HEK293 (cell line): ENCODE measurements at regions not wholly inside any gene's neighbourhood (a gene's known extent, or its start where the extent isn't known, plus 50 kb on each side); places are given as distances from the start of the nearest gene placed in this dataset.

Experiments used
- OVOL3 ChIP-seq: fragments of 450-650 bp; formaldehyde crosslinking; IDR thresholded peaks from 2 replicates; pipeline ENCODE4 v1.5.1; 2016; ENCODE audit warnings: missing biosample characterization, missing genetic modification characterization
- SP3 ChIP-seq: fragments of 450-650 bp; formaldehyde crosslinking; IDR thresholded peaks from 2 replicates; pipeline ENCODE4 v1.5.1; 2016; ENCODE audit warnings: missing biosample characterization, missing genetic modification characterization
- SP7 ChIP-seq: fragments of 450-650 bp; formaldehyde crosslinking; IDR thresholded peaks from 2 replicates; pipeline ENCODE4 v1.5.1; 2016; ENCODE audit warnings: missing biosample characterization, missing genetic modification characterization
- ZBTB8A ChIP-seq: fragments of 450-650 bp; formaldehyde crosslinking; IDR thresholded peaks from 2 replicates; pipeline ENCODE4 v1.5.1; 2016; ENCODE audit warnings: missing biosample characterization, missing genetic modification characterization
- ZNF121 ChIP-seq: fragments of 450-650 bp; formaldehyde crosslinking; IDR thresholded peaks from 2 replicates; pipeline ENCODE4 v1.5.1; 2016; ENCODE audit warnings: missing biosample characterization, missing genetic modification characterization
- ZNF155 ChIP-seq: fragments of 450-650 bp; formaldehyde crosslinking; IDR thresholded peaks from 2 replicates; pipeline ENCODE4 v1.5.1; 2016; ENCODE audit warnings: missing biosample characterization, missing genetic modification characterization
- ZNF16 ChIP-seq: fragments of 450-650 bp; formaldehyde crosslinking; IDR thresholded peaks from 2 replicates; pipeline ENCODE4 v1.5.1; 2016; ENCODE audit warnings: low read depth, missing biosample characterization, missing genetic modification characterization
- ZNF19 ChIP-seq: fragments of 450-650 bp; formaldehyde crosslinking; IDR thresholded peaks from 2 replicates; pipeline ENCODE4; 2016; ENCODE audit warnings: missing biosample characterization, missing genetic modification characterization, low read depth
- ZNF221 ChIP-seq: fragments of 450-650 bp; formaldehyde crosslinking; IDR thresholded peaks from 2 replicates; pipeline ENCODE4 v1.5.1; 2017; ENCODE audit warnings: missing biosample characterization, missing genetic modification characterization, borderline replicate concordance
- ZNF248 ChIP-seq: fragments of 450-650 bp; formaldehyde crosslinking; IDR thresholded peaks from 2 replicates; pipeline ENCODE4 v1.5.1; 2017; ENCODE audit warnings: missing biosample characterization, missing genetic modification characterization
- ZNF292 ChIP-seq: fragments of 450-650 bp; formaldehyde crosslinking; IDR thresholded peaks from 2 replicates; pipeline ENCODE4 v1.5.1; 2016; ENCODE audit warnings: low read depth, missing biosample characterization, missing genetic modification characterization, borderline replicate concordance
- ZNF350 ChIP-seq: fragments of 450-650 bp; formaldehyde crosslinking; IDR thresholded peaks from 2 replicates; pipeline ENCODE4 v1.5.0; 2017; ENCODE audit warnings: missing biosample characterization, mild to moderate bottlenecking, missing genetic modification characterization
- ZNF394 ChIP-seq: fragments of 450-650 bp; formaldehyde crosslinking; IDR thresholded peaks from 2 replicates; pipeline ENCODE4 v1.5.1; 2016; ENCODE audit warnings: missing biosample characterization, missing genetic modification characterization, mild to moderate bottlenecking, moderate library complexity, borderline replicate concordance
- ZNF473 ChIP-seq: fragments of 450-650 bp; formaldehyde crosslinking; IDR thresholded peaks from 2 replicates; pipeline ENCODE4 v1.5.1; 2017; ENCODE audit warnings: missing biosample characterization, missing genetic modification characterization
- ZNF501 ChIP-seq: fragments of 450-650 bp; formaldehyde crosslinking; IDR thresholded peaks from 2 replicates; pipeline ENCODE4 v1.5.1; 2016; ENCODE audit warnings: missing biosample characterization, missing genetic modification characterization
- ZNF514 ChIP-seq: fragments of 450-650 bp; formaldehyde crosslinking; IDR thresholded peaks from 2 replicates; pipeline ENCODE4 v1.5.1; 2016; ENCODE audit warnings: missing biosample characterization, missing genetic modification characterization
- ZNF654 ChIP-seq: fragments of 450-650 bp; formaldehyde crosslinking; IDR thresholded peaks from 2 replicates; pipeline ENCODE4 v1.5.1; 2016; ENCODE audit warnings: low read depth, missing biosample characterization, missing genetic modification characterization
- ZNF658 ChIP-seq: fragments of 450-650 bp; formaldehyde crosslinking; IDR thresholded peaks from 2 replicates; pipeline ENCODE4; 2016; ENCODE audit warnings: missing biosample characterization, missing genetic modification characterization
- ZSCAN23 ChIP-seq: fragments of 450-650 bp; formaldehyde crosslinking; IDR thresholded peaks from 2 replicates; pipeline ENCODE4 v1.5.1; 2016; ENCODE audit warnings: missing biosample characterization, missing genetic modification characterization
- TF ChIP-seq, protein P1 (sequence below): fragments of 450-650 bp; formaldehyde crosslinking; IDR thresholded peaks from 2 replicates; pipeline ENCODE4 v1.5.1; 2016; ENCODE audit warnings: missing biosample characterization, missing genetic modification characterization
- TF ChIP-seq, protein P2 (sequence below): fragments of 450-650 bp; IDR thresholded peaks from 2 replicates; pipeline ENCODE4 v1.5.1; 2018; ENCODE audit warnings: missing biosample characterization, mild to moderate bottlenecking, missing genetic modification characterization
- TF ChIP-seq, protein P3 (sequence below): fragments of 450-650 bp; formaldehyde crosslinking; IDR thresholded peaks from 2 replicates; pipeline ENCODE4 v1.5.1; 2016; ENCODE audit warnings: missing biosample characterization, missing genetic modification characterization
- TF ChIP-seq, protein P4 (sequence below): fragments of 450-650 bp; formaldehyde crosslinking; IDR thresholded peaks from 2 replicates; pipeline ENCODE4 v1.5.1; 2016; ENCODE audit warnings: missing biosample characterization, missing genetic modification characterization
- TF ChIP-seq, protein P5 (sequence below): fragments of 450-650 bp; formaldehyde crosslinking; IDR thresholded peaks from 2 replicates; pipeline ENCODE4 v1.5.1; 2016; ENCODE audit warnings: missing biosample characterization, missing genetic modification characterization, borderline replicate concordance
- TF ChIP-seq, protein P6 (sequence below): fragments of 450-650 bp; formaldehyde crosslinking; IDR thresholded peaks from 2 replicates; pipeline ENCODE4 v1.5.1; 2016; ENCODE audit warnings: missing biosample characterization, missing genetic modification characterization

DNA sequence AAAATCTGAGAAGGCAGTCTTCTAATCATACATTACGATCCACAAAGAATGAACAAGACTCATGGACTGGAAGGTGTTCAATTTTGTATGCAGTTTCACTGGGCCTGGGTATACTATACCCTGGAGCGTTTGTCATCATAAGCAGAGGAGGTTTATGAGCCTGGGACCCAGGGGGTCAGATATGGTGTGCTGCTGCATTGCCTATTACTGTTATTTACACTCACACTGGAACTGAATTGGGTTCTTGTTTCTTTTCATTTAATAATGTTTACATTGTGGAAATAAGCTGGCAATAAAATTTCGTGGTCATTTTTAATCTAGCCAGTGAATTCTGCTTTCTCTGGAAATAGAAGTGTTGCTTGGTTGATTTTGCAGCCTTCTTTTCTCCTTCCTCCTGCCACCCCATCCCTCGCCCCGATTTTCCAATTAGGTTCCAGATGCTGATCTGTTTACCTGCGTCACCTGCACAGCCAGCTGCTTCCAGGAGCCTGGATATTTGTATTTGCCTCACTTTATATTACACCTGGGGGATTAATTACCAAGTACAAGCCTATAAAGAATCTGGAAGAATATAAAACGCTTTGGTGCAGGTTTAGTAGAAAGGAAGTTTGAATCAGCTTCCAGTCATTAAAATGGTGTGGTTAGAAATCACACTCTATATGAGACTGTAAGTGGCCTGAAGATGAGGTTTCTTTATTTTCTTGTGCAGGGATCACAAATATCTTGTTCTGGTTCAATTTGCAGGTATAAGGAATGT is 234.4 kb downstream of the SOCS6 start (continued):
- TF ChIP-seq, protein P1, sequence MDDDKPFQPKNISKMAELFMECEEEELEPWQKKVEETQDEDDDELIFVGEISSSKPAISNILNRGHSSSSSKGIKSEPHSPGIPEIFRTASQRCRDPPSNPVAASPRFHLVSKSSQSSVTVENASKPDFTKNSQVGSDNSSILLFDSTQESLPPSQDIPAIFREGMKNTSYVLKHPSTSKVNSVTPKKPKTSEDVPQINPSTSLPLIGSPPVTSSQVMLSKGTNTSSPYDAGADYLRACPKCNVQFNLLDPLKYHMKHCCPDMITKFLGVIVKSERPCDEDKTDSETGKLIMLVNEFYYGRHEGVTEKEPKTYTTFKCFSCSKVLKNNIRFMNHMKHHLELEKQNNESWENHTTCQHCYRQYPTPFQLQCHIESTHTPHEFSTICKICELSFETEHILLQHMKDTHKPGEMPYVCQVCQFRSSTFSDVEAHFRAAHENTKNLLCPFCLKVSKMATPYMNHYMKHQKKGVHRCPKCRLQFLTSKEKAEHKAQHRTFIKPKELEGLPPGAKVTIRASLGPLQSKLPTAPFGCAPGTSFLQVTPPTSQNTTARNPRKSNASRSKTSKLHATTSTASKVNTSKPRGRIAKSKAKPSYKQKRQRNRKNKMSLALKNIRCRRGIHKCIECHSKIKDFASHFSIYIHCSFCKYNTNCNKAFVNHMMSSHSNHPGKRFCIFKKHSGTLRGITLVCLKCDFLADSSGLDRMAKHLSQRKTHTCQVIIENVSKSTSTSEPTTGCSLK (tag by site-specific recombination) = no peak
- TF ChIP-seq ZNF248 (tag by site-specific recombination) = no peak
- TF ChIP-seq ZNF654 (tag by site-specific recombination) = no peak
- no peak for TF ChIP-seq SP3
- no peak for TF ChIP-seq ZNF221 (tag by site-specific recombination)
- TF ChIP-seq, protein P2, sequence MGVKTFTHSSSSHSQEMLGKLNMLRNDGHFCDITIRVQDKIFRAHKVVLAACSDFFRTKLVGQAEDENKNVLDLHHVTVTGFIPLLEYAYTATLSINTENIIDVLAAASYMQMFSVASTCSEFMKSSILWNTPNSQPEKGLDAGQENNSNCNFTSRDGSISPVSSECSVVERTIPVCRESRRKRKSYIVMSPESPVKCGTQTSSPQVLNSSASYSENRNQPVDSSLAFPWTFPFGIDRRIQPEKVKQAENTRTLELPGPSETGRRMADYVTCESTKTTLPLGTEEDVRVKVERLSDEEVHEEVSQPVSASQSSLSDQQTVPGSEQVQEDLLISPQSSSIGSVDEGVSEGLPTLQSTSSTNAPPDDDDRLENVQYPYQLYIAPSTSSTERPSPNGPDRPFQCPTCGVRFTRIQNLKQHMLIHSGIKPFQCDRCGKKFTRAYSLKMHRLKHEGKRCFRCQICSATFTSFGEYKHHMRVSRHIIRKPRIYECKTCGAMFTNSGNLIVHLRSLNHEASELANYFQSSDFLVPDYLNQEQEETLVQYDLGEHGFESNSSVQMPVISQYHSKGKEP (tag by site-specific recombination) = peak; percentile 76; the same call in 1 of the 2 replicates
- TF ChIP-seq ZNF394 (tag by site-specific recombination) = no peak
- TF ChIP-seq, protein P3, sequence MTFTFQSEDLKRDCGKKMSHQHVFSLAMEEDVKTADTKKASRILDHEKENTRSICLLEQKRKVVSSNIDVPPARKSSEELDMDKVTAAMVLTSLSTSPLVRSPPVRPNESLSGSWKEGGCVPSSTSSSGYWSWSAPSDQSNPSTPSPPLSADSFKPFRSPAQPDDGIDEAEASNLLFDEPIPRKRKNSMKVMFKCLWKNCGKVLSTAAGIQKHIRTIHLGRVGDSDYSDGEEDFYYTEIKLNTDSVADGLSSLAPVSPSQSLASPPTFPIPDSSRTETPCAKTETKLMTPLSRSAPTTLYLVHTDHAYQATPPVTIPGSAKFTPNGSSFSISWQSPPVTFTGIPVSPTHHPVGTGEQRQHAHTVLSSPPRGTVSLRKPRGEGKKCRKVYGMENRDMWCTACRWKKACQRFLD (tag by site-specific recombination) = no peak
- no peak for TF ChIP-seq ZNF658
- no peak for TF ChIP-seq ZNF292 (tag by site-specific recombination)
- TF ChIP-seq ZBTB8A (tag by site-specific recombination) = peak; percentile 40
- peak; percentile 68; the same call in 1 of the 2 replicates for TF ChIP-seq OVOL3 (tag by site-specific recombination)
- no peak for TF ChIP-seq ZNF121 (tag by site-specific recombination)
- TF ChIP-seq, protein P4, sequence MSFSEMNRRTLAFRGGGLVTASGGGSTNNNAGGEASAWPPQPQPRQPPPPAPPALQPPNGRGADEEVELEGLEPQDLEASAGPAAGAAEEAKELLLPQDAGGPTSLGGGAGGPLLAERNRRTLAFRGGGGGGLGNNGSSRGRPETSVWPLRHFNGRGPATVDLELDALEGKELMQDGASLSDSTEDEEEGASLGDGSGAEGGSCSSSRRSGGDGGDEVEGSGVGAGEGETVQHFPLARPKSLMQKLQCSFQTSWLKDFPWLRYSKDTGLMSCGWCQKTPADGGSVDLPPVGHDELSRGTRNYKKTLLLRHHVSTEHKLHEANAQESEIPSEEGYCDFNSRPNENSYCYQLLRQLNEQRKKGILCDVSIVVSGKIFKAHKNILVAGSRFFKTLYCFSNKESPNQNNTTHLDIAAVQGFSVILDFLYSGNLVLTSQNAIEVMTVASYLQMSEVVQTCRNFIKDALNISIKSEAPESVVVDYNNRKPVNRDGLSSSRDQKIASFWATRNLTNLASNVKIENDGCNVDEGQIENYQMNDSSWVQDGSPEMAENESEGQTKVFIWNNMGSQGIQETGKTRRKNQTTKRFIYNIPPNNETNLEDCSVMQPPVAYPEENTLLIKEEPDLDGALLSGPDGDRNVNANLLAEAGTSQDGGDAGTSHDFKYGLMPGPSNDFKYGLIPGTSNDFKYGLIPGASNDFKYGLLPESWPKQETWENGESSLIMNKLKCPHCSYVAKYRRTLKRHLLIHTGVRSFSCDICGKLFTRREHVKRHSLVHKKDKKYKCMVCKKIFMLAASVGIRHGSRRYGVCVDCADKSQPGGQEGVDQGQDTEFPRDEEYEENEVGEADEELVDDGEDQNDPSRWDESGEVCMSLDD (tag by site-specific recombination) = no peak
- TF ChIP-seq ZNF16 (tag by site-specific recombination) = no peak
- no peak for TF ChIP-seq ZNF501 (tag by site-specific recombination)
- no peak for TF ChIP-seq ZNF19
- no peak for TF ChIP-seq ZNF350 (tag by site-specific recombination)
- no peak for TF ChIP-seq SP7
- TF ChIP-seq ZSCAN23 (tag by site-specific recombination) = no peak
- no peak for TF ChIP-seq ZNF473 (tag by site-specific recombination)
- TF ChIP-seq ZNF155 (tag by site-specific recombination) = no peak
- TF ChIP-seq, protein P5, sequence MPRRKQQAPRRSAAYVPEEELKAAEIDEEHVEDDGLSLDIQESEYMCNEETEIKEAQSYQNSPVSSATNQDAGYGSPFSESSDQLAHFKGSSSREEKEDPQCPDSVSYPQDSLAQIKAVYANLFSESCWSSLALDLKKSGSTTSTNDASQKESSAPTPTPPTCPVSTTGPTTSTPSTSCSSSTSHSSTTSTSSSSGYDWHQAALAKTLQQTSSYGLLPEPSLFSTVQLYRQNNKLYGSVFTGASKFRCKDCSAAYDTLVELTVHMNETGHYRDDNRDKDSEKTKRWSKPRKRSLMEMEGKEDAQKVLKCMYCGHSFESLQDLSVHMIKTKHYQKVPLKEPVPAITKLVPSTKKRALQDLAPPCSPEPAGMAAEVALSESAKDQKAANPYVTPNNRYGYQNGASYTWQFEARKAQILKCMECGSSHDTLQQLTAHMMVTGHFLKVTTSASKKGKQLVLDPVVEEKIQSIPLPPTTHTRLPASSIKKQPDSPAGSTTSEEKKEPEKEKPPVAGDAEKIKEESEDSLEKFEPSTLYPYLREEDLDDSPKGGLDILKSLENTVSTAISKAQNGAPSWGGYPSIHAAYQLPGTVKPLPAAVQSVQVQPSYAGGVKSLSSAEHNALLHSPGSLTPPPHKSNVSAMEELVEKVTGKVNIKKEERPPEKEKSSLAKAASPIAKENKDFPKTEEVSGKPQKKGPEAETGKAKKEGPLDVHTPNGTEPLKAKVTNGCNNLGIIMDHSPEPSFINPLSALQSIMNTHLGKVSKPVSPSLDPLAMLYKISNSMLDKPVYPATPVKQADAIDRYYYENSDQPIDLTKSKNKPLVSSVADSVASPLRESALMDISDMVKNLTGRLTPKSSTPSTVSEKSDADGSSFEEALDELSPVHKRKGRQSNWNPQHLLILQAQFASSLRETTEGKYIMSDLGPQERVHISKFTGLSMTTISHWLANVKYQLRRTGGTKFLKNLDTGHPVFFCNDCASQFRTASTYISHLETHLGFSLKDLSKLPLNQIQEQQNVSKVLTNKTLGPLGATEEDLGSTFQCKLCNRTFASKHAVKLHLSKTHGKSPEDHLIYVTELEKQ (tag by site-specific recombination) = no peak
- no peak for TF ChIP-seq ZNF514 (tag by site-specific recombination)
- TF ChIP-seq, protein P6, sequence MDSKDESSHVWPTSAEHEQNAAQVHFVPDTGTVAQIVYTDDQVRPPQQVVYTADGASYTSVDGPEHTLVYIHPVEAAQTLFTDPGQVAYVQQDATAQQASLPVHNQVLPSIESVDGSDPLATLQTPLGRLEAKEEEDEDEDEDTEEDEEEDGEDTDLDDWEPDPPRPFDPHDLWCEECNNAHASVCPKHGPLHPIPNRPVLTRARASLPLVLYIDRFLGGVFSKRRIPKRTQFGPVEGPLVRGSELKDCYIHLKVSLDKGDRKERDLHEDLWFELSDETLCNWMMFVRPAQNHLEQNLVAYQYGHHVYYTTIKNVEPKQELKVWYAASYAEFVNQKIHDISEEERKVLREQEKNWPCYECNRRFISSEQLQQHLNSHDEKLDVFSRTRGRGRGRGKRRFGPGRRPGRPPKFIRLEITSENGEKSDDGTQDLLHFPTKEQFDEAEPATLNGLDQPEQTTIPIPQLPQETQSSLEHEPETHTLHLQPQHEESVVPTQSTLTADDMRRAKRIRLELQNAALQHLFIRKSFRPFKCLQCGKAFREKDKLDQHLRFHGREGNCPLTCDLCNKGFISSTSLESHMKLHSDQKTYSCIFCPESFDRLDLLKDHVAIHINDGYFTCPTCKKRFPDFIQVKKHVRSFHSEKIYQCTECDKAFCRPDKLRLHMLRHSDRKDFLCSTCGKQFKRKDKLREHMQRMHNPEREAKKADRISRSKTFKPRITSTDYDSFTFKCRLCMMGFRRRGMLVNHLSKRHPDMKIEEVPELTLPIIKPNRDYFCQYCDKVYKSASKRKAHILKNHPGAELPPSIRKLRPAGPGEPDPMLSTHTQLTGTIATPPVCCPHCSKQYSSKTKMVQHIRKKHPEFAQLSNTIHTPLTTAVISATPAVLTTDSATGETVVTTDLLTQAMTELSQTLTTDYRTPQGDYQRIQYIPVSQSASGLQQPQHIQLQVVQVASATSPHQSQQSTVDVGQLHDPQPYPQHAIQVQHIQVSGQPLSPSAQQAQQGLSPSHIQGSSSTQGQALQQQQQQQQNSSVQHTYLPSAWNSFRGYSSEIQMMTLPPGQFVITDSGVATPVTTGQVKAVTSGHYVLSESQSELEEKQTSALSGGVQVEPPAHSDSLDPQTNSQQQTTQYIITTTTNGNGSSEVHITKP (tag by site-specific recombination) = no peak
